ENCODE measurements at regions not wholly inside any gene's neighbourhood (a gene's known extent, or its start where the extent isn't known, plus 50 kb on each side); places are given as distances from the start of the nearest gene placed in this dataset.
"Not testable (repeated sequence)": the region's sequence is repeated elsewhere in the genome, so short reads cannot be mapped to it uniquely, and the experiment has no call there.

- DNase-seq = no peak
These were observed 181.8 kb downstream of the AKAIN1 start for GRCh38 chr18:5015213-5015612.

GRCh38 chr18:5004031-5004820 is 192.8 kb downstream of the AKAIN1 start:
- not testable (repeated sequence) for DNase-seq

DNA sequence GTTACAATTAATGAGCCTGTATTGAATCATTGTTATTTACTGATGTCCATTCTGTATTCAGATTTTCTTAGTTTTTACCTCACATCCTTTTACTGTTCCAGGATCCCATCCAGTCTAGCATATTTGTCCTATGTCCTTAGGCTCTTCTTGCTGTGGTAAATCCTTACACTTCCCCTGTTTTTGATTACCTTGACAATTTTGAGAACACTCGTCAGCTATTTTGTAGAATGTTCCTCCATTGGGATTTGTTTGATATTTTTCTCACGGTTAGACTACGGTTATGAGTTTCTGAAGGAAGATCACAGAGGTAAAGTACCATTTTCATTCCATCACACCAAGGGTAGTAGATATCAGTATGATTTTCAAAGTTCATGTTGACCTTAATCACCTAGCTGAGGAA is 202.3 kb downstream of the AKAIN1 start:
- DNase-seq = no peak

GRCh38 chr18:4987452-4988405 is 209.3 kb downstream of the AKAIN1 start:
- no peak for DNase-seq

DNA sequence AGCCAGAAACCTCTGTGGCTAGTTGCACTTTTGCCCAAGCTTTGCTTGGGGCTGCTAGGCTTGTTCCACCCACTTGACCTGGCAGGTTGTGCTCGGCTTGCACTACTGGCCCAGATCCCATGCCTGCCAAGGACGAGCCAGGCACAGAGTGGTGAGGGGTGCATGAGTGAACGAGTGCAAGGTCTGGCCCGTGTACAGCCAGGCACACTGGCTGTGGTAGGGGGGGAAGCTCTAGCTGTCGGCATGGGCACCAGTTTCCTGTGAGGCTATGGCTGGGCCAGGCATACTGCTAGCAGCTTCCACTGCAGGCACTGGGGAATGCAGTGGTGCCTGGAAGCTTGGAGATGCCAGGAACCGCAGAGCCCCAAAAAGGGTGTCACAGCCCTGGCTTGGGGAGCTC is 210.4 kb downstream of the AKAIN1 start:
- no peak for DNase-seq

- no peak for DNase-seq
These were observed 211.0 kb downstream of the AKAIN1 start for GRCh38 chr18:4986066-4986465.

GRCh38 chr18:4961121-4961909 is 235.7 kb downstream of the AKAIN1 start:
- DNase-seq = no peak

DNA sequence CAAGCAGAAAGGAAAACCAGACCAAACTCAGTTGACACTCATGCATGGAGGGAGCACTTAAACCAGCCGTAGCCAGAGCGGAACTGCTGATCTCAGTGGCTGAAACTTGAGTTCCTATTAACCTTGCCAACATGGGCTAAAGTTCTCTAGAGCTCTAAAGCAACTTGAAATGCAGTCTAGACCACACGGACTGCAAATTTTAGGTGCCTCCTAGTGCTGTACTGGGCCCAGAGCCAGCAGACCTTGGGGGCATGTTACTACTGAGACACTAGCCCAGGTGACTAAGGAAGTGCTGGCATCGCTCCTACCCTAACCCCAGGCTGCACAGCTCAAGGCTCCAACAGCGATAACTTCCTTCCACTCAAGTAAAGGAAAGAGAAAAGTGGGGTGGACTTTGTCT is 236.5 kb downstream of the AKAIN1 start:
- no peak for DNase-seq

- no peak for DNase-seq
These were observed 265.8 kb downstream of the AKAIN1 start for GRCh38 chr18:4931209-4931608.

GRCh38 chr18:4921548-4921947 is 275.5 kb downstream of the AKAIN1 start:
- no peak for DNase-seq

- DNase-seq = not testable (repeated sequence)
These were observed 279.5 kb downstream of the AKAIN1 start for GRCh38 chr18:4917509-4917908.

DNA sequence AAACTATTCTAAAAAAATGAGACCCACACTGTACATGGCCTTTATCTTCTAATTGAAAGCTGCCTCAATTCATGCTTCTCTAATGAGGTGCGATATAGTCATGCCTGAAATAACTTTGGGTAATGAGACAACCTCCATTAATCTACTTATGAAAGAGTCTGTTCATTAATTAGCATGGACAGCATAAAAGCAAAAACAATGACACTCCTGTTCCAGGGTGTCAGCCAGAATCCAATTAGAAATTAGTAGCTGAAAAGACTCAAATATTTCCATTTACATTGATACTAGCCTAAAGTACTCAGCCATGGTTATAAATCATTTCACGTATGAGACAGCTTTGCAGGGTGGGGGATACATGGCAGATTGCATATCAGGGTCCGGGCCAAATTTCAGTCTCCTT is 288.7 kb downstream of the AKAIN1 start:
- no peak for DNase-seq

GRCh38 chr18:4906856-4907255 is 290.2 kb downstream of the AKAIN1 start:
- no peak for DNase-seq

GRCh38 chr18:4888251-4889040 is 308.6 kb downstream of the AKAIN1 start:
- no peak for DNase-seq

DNA sequence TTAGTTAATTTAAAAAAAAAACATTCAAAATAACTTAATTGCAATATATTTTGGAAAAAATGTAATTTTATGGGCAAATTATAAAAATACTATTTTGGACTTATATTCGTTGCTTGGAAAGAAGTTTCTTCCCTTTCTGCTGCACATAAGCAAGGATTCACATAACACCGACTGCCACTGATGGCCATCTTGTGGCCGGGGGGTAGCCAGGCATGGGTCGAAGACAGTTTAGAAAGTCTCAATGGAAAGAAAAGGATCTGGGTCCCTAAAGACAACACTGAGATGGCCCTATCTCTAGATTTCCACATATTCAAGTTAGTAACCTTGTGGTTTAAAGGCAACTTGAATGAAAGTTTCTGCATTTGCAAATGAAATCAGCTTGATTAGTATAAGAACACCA is 318.6 kb downstream of the AKAIN1 start:
- no peak for DNase-seq

DNA sequence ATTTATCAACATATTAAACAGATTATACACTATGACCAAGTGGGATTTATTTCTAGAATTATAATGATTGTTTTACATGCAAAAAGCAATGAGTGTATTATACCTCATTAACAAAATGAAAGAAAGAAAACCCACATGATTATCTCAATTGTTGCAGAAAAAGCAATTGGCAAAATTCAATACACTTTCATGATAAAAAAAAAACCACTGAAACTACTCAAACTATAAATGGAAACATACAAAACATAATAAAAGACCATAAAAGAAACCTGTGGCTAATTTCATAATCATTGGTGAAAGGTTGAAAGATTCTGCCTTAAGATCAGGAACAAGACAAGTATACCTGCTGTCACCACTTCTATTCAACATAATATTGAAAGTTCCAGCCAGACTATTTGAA is 325.9 kb downstream of the AKAIN1 start:
- DNase-seq = no peak

GRCh38 chr18:4870177-4870773 is 326.8 kb downstream of the AKAIN1 start:
- DNase-seq = no peak

DNA sequence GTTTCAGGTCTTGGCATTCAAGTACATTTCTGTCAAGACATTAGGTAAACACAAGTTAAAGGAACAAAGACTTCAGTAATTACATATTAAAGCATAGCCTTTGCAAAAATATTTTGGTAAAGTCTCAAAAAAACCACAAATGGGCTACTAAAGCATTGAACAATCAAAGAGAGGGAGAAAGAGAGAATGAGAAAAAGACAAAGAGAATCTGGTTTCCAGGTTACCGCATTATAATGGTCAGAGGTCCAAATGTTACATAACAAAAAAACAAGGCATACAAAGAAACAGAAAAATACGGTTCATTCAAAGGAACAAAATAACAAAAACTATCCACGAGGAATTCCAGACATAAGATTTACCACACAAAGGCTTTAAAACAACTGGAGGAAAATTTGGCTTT is 327.9 kb downstream of the AKAIN1 start:
- DNase-seq = no peak

- no peak for DNase-seq
These were observed 338.5 kb downstream of the AKAIN1 start for GRCh38 chr18:4858379-4859127.

DNA sequence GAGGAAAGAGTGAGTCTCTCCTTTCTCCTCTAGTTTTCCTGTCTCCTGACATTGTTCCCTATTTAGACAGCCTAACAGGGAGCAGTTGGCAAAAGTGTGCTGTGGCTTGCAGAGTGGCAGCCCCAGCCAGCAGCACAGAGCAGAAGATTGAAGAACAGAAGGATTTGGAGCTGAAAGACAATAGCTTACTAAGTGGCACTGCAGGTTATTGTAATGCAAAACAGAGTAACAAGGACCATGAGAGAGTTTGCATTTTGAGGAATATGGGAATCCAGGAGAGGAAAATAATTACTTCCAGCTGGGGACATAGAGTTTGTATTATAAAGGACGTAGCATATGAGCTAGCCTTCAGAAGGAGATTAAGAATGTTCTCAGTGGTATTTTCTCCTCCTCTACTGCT is 342.4 kb downstream of the AKAIN1 start:
- DNase-seq = no peak
